Liver (tissue), 8 donors: ENCODE measurements at regions not wholly inside any gene's neighbourhood (a gene's known extent, or its start where the extent isn't known, plus 50 kb on each side); places are given as distances from the start of the nearest gene placed in this dataset.

Experiments used
- DNase-seq: peaks from one replicate; pipeline ENCODE4 v3.0.0-alpha.2; 2017; ENCODE audit warnings: low spot score
- H3K27ac ChIP-seq, 2 donors: one replicate each; pipeline ENCODE4 v1.7.0; 2013; ENCODE audit warnings: inconsistent platforms in 2 of 2, low read length in 2 of 2, control low read depth in 1 of 2, low read depth in 1 of 2, mild to moderate bottlenecking in 1 of 2
- H3K27me3 ChIP-seq, 4 donors: one replicate each; pipeline versions ENCODE4 v1.6.1 to v1.7.0; 2013; ENCODE audit warnings: low read length in 3 of 4, inconsistent platforms in 1 of 4, mild to moderate bottlenecking in 1 of 4, moderate library complexity in 1 of 4; ENCODE audit not compliant: control insufficient read depth in 4 of 4, insufficient read depth in 4 of 4
- H3K36me3 ChIP-seq, 4 donors: one replicate each; pipeline versions ENCODE4 v1.6.1 to v1.7.0; 2013; ENCODE audit warnings: low read length in 3 of 4, mild to moderate bottlenecking in 3 of 4, low read depth in 1 of 4, moderate library complexity in 1 of 4; ENCODE audit not compliant: control insufficient read depth in 4 of 4, insufficient read depth in 3 of 4
- H3K4me1 ChIP-seq, 4 donors: one replicate each; pipeline versions ENCODE4 v1.6.1 to v1.7.0; 2013; ENCODE audit warnings: low read length in 3 of 4, mild to moderate bottlenecking in 3 of 4, moderate library complexity in 1 of 4; ENCODE audit not compliant: control insufficient read depth in 4 of 4, insufficient read depth in 4 of 4
- H3K4me3 ChIP-seq, 3 donors: one replicate each; pipeline versions ENCODE4 v1.6.1 to v1.7.0; 2013; ENCODE audit warnings: low read length in 3 of 3, control low read depth in 1 of 3, low read depth in 1 of 3, mild to moderate bottlenecking in 1 of 3
- H3K9ac ChIP-seq, 2 donors: one replicate each; pipeline ENCODE4 v1.7.0; 2013; ENCODE audit warnings: low read length in 2 of 2, mild to moderate bottlenecking in 2 of 2, moderate library complexity in 2 of 2, control low read depth in 1 of 2, low read depth in 1 of 2
- H3K9me3 ChIP-seq, 4 donors: one replicate each; pipeline versions ENCODE4 v1.6.1 to v1.7.0; 2013; ENCODE audit warnings: low read length in 3 of 4; ENCODE audit not compliant: control insufficient read depth in 4 of 4
- ATF3 ChIP-seq: IDR thresholded peaks from 2 replicates; pipeline ENCODE4 v1.6.1; 2016; ENCODE audit warnings: antibody characterized with exemption
- CTCF ChIP-seq: fragments of 150-350 bp; IDR thresholded peaks from 2 replicates; pipeline ENCODE4 v1.5.1; 2017; ENCODE audit warnings: improper control_type of control experiment, low read depth, low read length; ENCODE audit not compliant: missing input control
- EGR1 ChIP-seq, 2 donors: IDR thresholded peaks; 2 replicates each; pipeline ENCODE4 v1.6.1; 2016 to 2018; ENCODE audit warnings: antibody characterized with exemption in 2 of 2, low read depth in 2 of 2
- FOXA1 ChIP-seq: IDR thresholded peaks from 2 replicates; pipeline ENCODE4 v1.6.1; 2016; ENCODE audit warnings: antibody characterized with exemption
- FOXA2 ChIP-seq: IDR thresholded peaks from 2 replicates; pipeline ENCODE4 v1.6.1; 2016; ENCODE audit warnings: antibody characterized with exemption
- GABPA ChIP-seq, 2 donors: IDR thresholded peaks in 1 of 2; conservative IDR thresholded peaks in 1 of 2; 2 replicates each; pipeline ENCODE4 v1.6.1; 2016; ENCODE audit warnings: antibody characterized with exemption in 2 of 2, mild to moderate bottlenecking in 1 of 2, moderate library complexity in 1 of 2
- HNF4A ChIP-seq, 2 donors: conservative IDR thresholded peaks; 2 replicates each; pipeline ENCODE4 v1.6.1; 2016; ENCODE audit warnings: antibody characterized with exemption in 2 of 2, mild to moderate bottlenecking in 2 of 2
- HNF4G ChIP-seq: IDR thresholded peaks from 2 replicates; pipeline ENCODE4 v1.6.1; 2016; ENCODE audit warnings: antibody characterized with exemption
- JUND ChIP-seq, 2 donors: IDR thresholded peaks; 2 replicates each; pipeline ENCODE4 v1.6.1; 2016; ENCODE audit warnings: antibody characterized with exemption in 2 of 2
- MAX ChIP-seq: IDR thresholded peaks from 2 replicates; pipeline ENCODE4 v1.6.1; 2016; ENCODE audit warnings: antibody characterized with exemption
- NR2F2 ChIP-seq: IDR thresholded peaks from 2 replicates; pipeline ENCODE4 v1.6.1; 2016; ENCODE audit warnings: antibody characterized with exemption
- REST ChIP-seq: IDR thresholded peaks from 2 replicates; pipeline ENCODE4 v1.6.1; 2016; ENCODE audit warnings: antibody characterized with exemption, mild to moderate bottlenecking
- RXRA ChIP-seq, 2 donors: IDR thresholded peaks; 2 replicates each; pipeline ENCODE4 v1.6.1; 2017 to 2018; ENCODE audit warnings: antibody characterized with exemption in 2 of 2, mild to moderate bottlenecking in 1 of 2
- SP1 ChIP-seq: IDR thresholded peaks from 2 replicates; pipeline ENCODE4 v1.6.1; 2018; ENCODE audit warnings: antibody characterized with exemption, mild to moderate bottlenecking
- TAF1 ChIP-seq: conservative IDR thresholded peaks from 2 replicates; pipeline ENCODE4 v1.6.1; 2016; ENCODE audit warnings: antibody characterized with exemption, mild to moderate bottlenecking
- YY1 ChIP-seq: IDR thresholded peaks from 2 replicates; pipeline ENCODE4 v1.6.1; 2016; ENCODE audit warnings: antibody characterized with exemption, mild to moderate bottlenecking
- ZBTB33 ChIP-seq: IDR thresholded peaks from 2 replicates; pipeline ENCODE4 v1.6.1; 2016; ENCODE audit warnings: antibody characterized with exemption
- WGBS: extraction: QIAGEN DNeasy Blood & Tissue Kit; methylation state at CpG from one replicate; pipeline ENCODE4 v1.1.7; 2013; 5-methylcytosine and 5-hydroxymethylcytosine counted together
- donor health status: healthy.
- donor health status: healthy.
- donor health status: healthy.
- donor health status: healthy.
- donor health status: healthy.

GRCh38 chr4:34633241-34633640 is 1611.1 kb downstream of the ARAP2 start:
- Histone ChIP-seq H3K4me1 (no peaks in the 10 kb centered on the region), H3K4me3 (no peak overlapping the region), H3K36me3 (no peaks in the 10 kb centered on the region), H3K9ac (no peak overlapping the region), H3K27ac (no peak overlapping the region), H3K9me3 (no peaks in the 10 kb centered on the region), H3K27me3 (no peaks in the 10 kb centered on the region)
- TF ChIP-seq ATF3 (no peak), JUND (IDR thresholded peaks at IDR 0.05) (no peak), EGR1 (IDR thresholded peaks at IDR 0.05; ENCODE audit: low read depth in 2 of 2) (no peak), SP1 (no peak), REST (no peak), HNF4A (conservative IDR thresholded peaks at IDR 0.05) (no peak), CTCF (no peak), YY1 (no peak), ZBTB33 (no peak), NR2F2 (no peak), FOXA1 (no peak)
- no peak for DNase-seq
- WGBS: 72% methylated on average over 2 of the region's 2 CpGs

- 75% methylated on average over 2 of the region's 2 CpGs for WGBS
- H3K9ac ChIP-seq: no peak overlapping the region
- DNase-seq: no peak
- H3K36me3 ChIP-seq: no peaks in the 10 kb centered on the region
- TF ChIP-seq FOXA2 (no peak), YY1 (no peak), GABPA (IDR thresholded peaks at IDR 0.05 in 1 of 2, conservative IDR thresholded peaks at IDR 0.05 in 1 of 2) (no peak), SP1 (no peak), HNF4G (no peak), MAX (no peak), RXRA (IDR thresholded peaks at IDR 0.05) (no peak), ZBTB33 (no peak), HNF4A (conservative IDR thresholded peaks at IDR 0.05) (no peak), CTCF (no peak), TAF1 (no peak), EGR1 (IDR thresholded peaks at IDR 0.05; ENCODE audit: low read depth in 2 of 2) (no peak)
- no peaks in the 10 kb centered on the region for H3K4me1 ChIP-seq
- H3K27ac ChIP-seq: no peak overlapping the region
- H3K9me3 ChIP-seq: peaks cover 0 to 5% (median 1%) of the 10 kb centered on the region in 4 donors
- H3K27me3 ChIP-seq: no peaks in the 10 kb centered on the region
- H3K4me3 ChIP-seq: no peak overlapping the region
Observed at GRCh38 chr4:34636623-34637022, 1607.7 kb downstream of the ARAP2 start.
